HPDE6-E6E7 (cell line): ENCODE measurements at regions not wholly inside any gene's neighbourhood (a gene's known extent, or its start where the extent isn't known, plus 50 kb on each side); places are given as distances from the start of the nearest gene placed in this dataset.

Source experiments
- DNase-seq: peaks from one replicate; pipeline ENCODE4 v3.0.0; 2011; ENCODE audit warnings: missing footprints; ENCODE audit errors: extremely low spot score

DNA sequence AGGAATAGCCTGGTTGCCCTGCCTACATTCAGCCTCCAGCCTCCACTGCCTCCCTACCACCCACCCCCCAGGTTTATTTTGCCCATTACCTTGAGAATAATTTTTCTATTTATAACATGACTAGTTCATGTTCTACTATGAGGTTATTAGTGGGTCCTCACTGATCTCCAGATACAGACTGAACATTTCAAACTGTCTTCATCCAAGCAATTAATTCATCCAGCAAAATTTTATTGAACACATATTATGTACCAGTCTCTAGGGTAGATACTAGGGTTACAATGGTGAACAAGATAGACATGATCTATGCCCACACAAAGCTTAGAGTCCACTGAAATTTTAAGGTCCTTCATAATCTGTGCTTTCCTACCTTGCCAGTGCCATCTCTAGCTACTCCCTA lies 51.6 kb upstream of the FHIP2A start:
- DNase-seq = no peak

GRCh38 chr10:114771157-114771556 lies 50.4 kb upstream of the FHIP2A start:
- DNase-seq = no peak

- DNase-seq = no peak
These were observed 49.8 kb upstream of the FHIP2A start for GRCh38 chr10:114771749-114772148.
